Left renal pelvis (tissue), 4 donors: ENCODE measurements at regions not wholly inside any gene's neighbourhood (a gene's known extent, or its start where the extent isn't known, plus 50 kb on each side); places are given as distances from the start of the nearest gene placed in this dataset.

Experiments used
- DNase-seq, 4 donors: peaks; one replicate each; pipeline ENCODE4 v3.0.0-alpha.2; 2013; ENCODE audit warnings: low read depth in 4 of 4, low spot score in 3 of 4

DNA sequence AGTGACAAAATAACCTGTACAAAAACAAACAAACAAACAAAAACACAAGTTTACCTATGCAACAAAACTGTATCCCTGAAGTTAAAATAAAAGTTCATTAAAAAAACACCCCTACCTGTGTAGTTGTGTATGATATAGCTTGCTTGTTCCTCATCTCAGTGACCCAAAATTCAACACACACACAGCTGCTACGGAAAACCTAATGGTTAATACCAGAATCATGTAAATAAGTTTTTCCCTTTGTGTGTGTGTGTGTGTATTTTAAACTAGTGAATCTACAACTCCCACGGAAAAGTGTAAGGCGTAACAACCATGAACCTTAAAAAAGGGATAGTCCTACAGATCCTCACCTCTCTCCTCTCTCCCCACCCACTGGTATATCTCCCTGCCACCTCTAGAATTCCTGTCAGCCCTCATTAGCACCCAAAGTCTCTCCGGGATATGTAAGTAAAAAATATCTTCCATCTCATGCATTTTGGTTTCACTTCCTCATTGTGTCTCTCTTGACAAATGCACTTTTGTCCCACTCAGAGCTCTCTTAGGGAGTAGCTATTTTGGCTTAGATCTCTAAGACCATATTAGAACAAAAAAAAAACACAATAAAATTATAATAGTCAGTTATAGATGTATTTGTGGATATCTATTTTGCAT is 2236.5 kb downstream of the PCDH9 start:
- DNase-seq = no peak

DNA sequence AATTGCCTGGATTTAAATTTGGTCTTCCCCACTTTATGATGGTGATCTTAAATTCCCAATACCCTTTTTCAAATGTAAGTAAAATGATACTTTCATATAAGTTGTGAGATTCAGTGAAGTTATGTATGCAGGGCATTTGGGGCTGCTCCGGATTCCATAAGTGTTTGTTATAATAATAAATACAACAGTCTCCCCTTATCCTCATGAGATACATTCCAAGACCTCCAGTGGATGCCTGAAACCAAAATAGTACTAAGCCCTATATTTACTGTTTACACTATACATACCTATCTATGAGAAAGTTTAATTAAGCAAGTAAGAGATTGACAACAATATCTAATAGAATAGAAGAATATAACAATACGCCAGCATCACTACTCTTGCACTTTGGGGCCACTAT is 2237.8 kb downstream of the PCDH9 start:
- no peak for DNase-seq

DNA sequence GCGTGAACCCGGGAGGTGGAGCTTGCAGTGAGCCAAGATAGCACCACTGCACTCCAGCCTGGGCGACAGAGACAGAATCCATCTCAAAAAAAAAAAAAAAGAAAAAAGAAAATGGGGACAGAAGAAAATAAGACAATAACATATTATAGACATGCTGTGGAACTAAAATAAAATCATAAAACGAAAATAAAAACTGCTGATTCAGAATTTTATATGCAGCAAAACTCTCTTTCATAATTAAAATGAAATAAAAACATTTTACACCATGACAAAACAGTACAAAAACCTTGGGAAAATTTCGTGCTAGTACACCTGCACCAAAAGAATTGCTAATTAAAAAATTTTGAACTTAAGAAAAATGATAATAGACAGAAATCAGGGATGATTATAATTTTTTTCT is 2245.1 kb downstream of the PCDH9 start:
- DNase-seq = no peak

DNA sequence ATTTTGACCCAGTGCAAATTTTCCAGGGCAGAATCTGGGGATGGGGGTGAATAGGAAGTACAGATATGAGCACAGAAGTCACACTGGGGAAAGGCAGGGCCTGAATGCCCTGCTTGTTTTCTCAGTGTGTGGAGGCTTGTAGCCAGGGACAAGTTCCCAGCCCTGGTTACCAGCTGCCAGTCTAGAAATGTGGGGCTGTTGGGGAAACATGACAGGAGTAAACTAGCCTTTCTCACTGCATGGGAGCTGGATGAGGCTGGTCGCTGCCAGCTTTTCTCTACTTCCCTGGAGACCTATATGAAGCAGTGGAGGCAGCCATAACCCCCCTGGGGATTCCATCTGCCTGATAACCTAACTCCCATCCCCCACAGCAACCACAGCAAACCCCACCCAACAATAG is 2267.7 kb downstream of the PCDH9 start:
- no peak for DNase-seq

DNA sequence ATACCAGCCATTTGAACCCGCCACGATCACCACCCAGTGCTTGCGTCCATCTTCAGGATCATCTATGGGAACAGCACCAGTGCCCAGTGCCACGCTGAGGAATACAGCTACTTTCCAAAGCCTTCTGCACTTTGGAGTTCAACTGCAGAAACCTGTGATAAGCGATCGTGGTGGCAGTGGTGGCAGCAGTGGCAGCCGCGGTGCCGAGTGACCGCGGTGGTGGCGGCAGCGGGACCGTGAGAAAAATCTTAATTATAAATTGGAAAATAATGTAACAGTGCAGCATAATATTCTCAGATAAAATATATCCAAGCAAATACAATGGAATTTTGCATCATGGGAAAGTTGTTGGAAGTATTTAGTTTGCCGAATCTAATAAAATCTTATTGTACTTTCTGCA is 2270.9 kb downstream of the PCDH9 start:
- DNase-seq = no peak

DNA sequence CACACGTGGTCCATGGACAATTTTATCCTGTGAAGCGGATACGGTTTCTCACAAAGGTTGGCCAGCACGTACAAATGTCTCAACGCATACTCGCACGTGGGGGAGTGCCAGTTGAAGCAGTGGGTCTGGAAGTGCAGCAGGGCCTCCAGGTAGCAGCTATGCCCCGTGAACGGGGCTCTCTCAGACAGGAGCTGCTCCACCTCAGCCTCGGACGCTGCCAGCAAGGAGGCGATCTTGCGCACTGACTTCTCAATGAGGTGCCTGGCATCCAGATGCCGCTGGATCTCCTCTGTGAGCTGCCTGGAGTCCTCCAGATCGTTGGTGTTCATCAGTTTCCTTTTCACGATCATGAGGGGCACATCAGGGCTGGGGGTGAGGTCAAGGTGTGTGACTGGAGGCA is 2272.0 kb downstream of the PCDH9 start:
- no peak for DNase-seq

DNA sequence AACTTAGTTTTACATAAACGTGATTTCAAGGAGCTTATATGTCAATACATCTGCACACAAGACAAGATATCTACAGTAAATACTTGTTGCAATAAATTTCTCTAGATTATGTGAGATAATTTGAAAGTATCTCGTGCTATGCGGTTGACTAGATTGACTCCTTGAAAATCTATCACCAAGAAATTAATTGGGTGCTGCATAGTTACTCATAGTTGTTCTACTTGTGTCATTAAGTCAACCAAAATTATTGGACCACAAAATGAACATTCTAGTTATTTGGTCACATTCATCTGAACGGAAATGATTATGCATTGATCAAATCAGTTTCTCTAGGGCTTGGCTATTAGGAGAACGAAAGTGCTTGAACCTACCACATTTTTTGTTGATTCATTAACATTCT is 2291.5 kb downstream of the PCDH9 start:
- DNase-seq = no peak

DNA sequence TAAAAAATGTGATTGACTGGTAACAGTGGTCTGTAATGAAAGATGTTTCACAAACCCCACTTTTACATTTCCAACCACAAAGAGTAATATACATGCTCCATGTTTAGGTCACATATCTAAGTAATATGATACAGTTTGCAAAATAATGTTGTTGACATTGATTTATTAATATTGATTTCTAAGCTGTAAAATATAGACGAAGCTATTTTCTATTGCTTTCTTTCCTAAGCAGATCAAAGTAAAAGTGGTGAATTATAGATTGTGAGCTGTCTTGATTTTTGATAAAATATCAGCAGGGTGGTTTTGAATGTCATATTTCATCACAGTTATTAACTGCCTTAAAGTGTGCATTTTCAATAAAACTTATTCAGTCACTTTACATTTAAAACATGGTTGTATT is 2292.8 kb downstream of the PCDH9 start:
- DNase-seq = no peak

DNA sequence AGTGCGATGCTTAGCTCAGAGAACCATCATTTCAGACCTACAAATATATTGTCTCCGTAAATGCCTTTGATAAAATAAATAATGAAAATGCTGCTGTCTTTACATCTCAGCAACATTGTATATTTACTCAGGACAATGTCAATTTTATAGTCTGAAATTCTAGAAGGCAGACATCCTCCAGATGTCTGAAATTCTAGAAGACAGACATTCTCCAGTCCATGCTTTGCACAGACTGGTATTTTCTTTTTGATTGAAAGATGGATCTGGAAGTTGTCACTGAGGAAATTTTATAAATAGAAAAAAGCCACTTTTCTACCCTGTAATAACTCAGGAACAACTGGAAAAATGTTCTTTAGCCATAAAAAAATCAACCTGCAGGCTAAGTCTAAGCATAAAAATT is 2293.3 kb downstream of the PCDH9 start:
- DNase-seq = no peak

DNA sequence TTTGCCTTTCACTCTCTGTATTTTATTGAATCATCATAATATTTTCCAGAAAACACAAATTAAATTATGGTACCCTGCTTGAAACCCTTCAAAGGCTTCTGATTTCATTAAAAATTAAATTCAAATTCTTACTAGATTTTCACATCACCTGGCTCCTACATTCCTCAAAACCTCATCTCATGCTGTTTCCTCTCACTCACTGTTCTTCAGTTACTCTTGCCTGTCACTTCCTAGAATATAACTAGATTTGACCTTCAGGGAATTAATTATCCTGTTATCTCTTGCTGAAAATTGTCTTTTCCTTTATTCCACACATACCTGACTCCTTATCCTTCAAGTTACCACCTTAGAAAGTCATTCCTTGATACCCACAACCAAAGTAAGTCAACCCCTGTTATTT is 2294.7 kb downstream of the PCDH9 start:
- DNase-seq = no peak

DNA sequence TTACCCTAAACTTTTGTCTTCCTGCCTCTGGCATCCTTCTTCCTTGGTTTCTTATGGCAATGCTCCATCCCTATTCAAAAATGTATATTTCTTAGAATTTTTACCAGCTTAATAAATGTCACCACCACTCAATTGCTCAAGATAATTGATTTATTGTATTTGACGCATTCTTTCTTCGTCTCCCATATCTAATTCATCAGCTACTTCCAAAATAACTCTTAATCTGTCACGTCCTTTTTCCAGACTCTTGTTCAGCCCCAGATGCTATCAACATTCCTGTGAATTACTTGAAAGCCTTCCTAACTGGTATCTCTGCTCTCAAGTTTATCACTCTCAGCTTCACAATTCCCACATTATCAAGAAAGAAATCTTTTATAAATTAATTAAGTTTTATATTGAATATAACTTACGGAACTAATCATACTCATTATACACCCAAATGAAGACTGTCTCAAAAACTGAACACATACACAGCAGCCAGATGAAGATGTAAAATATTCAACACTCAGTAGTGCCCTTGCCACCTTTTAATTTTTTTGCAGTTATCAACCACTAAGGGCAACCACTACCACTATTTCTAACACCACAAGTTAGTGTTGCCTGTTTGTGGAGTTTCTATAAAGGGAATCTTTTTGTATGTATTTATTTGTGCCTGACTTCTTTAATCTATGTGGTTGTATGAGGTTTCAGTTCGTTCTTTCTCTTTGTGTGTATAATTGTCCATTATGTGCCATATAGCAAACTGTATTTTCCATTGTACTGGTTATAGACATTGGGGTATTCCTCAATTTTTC is 2295.4 kb downstream of the PCDH9 start:
- DNase-seq = no peak

DNA sequence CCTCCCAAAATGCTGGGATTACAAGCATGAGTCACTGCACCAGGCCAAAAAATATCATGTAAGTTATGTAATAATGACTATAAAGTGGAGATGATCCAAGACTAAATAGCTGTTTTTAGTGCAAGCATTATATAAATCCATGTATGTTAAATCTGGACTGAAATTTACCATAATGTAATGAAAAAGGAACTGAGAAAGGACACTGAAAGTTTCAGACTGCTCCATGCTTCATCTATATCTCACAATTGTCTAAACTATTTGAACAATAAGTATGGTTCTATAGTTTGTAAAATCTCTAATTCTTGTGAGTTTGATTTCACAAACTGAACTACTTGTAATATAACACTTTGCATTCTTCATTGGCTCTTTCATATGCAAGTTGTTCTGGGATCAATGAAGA is 2299.5 kb downstream of the PCDH9 start:
- no peak for DNase-seq

DNA sequence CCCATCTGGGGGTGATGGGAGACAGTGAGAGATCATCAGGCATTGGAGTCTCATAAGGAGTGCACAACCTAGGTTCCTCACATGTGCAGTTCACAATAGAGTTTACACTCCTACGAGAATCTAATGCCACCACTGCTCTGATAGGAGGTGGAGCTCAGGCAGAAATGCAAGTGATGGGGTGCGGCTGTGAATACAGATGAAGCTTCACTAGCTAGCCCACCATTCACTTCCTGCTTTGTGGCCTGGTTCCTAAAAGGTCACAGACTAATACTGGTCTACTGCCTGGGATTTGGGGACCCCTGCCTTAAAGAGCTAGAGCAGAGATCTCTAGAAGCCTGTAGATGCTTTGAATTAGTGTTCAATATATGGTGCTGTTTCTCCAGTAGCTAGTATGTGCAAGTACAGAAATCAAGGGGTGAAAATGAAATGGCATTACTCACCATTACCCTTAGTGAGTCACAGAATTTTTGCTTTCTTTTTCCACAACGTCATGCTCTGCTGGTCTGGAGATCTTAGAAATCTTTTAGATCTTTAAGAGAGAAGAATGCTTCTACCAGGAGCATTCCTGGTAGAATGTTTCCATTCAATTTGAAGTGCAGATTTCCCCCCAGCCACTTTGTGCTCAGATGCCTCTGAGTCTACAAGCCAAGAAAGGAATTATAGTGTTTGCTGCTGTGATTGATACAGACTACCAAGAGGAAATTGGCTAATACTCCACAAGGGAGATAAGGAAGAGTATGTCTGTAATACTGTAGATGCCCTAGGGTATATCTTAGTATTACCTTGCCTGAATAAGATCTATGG is 2301.2 kb downstream of the PCDH9 start:
- DNase-seq = no peak

DNA sequence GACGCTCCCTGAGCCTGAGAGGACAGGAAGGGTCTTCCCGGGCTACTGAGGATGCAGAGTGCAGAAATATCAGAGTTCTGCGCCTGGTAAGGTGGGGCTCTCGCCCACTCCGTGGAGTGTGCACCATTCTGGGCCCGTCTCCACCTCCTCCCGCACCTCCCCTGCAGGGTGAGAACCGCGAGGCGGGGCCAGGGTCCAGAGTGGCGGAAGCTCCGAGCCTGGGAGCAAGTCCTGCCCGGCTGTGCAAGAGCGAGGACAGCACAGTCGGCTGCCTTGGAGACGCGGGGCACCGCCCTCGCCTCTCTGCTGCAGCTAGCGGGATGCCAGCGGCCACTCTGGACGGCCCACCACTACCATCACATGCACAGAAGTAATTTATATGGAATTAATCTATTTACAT is 2304.4 kb downstream of the PCDH9 start:
- no peak for DNase-seq

DNA sequence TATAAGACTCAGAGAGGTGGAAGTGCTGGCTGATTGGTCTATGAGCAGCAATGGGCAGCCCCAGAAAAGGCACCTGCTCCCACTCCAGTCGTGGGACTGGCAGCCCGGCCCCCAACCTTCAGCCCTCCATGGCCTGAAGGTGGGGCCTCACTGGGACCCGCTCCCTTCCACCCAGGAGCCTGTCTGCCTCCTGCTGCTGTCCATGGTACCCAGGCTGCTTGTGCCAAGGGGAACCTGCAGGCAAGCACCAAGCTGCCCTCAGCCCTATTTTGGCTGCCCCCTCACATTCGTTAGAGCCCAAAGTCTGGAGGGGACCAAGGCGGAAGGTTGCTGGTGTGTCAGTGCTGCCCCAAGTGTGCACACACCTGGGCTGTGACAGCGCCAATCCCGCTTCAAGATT is 2304.9 kb downstream of the PCDH9 start:
- no peak for DNase-seq

DNA sequence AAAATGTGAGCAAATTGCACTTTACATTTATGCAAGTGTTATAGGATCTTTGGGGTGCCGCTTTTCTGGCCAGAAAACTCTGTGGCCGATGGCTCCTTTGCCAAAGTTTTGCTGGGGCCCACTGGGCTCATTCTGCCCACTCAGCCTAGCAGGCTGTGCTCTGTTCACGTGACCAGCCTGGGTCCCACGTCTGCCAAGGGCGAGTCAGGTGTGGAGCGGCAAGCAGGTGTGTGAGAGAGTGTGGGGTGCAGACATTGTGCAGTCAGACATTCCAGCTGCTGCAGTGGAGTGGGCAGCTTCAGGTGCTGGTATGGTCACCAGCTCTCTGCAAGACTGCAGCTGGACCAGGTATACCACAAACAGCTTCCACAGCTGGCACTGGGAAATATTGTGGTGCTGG is 2305.7 kb downstream of the PCDH9 start:
- DNase-seq = no peak

DNA sequence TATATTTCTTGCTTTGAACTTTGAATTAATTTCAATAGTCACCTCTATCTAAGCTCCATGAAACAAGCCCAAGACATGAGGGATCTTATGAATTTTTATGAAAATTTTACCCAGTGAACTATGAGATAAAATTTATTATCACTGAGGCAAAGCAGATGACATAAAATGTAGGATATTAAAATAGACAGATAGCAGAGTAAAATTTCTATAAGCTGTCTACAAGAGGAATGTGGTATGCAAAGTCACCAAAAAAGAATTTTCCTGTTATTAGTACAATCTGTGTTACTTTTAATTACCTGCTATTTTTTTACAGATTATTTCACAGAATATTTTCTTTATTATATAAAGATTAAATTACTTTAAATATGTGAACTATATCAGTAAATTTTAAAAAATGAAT is 2312.6 kb downstream of the PCDH9 start:
- no peak for DNase-seq

DNA sequence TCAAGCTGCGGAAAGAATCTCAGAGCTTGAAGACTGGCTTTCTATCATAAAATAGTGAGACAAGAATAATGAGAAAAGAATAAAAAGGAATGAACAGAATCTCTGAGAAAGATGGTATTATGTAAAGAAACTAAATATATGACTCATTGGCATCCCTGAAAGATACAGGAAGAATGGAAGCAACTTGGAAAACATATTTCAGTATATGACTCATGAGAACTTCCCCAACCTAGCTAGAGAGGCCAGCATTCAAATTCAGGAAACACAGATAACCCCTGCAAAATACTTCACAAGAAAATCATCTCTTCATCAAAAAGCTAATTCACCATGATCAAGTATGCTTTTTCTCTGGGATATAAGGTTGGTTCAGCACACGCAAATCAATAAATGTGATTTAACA is 2318.0 kb downstream of the PCDH9 start:
- no peak for DNase-seq

DNA sequence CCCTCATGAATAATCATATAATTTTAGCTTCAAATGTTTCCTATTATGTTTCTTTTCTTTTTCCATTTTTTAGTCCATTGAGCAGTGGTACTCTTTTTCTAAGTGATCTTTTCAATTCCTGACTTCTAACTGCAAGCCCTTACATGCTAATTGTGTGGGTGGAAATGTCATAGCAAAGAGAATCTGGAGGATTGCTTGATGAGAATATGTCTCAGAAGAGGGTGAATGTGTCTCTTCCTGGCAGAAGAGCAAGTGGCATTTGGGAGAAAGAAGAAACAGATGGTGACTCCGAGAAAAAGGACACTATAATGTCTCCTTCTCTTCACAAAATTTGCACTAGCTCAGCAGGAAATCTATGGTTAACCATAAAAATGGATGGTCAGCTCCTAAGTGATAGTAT is 2320.0 kb downstream of the PCDH9 start:
- no peak for DNase-seq

DNA sequence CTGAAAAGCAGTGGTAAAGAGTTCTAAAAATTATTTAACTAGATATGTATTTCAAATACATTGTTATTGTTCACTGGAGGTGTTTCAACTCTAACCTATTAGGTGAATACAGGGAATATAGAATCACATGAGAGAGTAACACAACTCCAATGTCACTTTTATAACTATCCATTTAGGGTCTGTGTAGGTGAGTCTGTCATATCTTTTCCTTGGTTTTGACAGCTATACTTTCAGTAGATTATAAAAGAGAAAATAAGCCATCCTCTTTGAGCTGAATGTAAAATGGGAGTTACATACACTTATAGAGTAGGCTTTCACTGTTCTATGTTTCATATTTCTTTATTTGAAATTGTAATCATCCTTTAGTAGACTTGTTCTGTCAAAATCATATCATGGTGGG is 2321.0 kb downstream of the PCDH9 start:
- no peak for DNase-seq

DNA sequence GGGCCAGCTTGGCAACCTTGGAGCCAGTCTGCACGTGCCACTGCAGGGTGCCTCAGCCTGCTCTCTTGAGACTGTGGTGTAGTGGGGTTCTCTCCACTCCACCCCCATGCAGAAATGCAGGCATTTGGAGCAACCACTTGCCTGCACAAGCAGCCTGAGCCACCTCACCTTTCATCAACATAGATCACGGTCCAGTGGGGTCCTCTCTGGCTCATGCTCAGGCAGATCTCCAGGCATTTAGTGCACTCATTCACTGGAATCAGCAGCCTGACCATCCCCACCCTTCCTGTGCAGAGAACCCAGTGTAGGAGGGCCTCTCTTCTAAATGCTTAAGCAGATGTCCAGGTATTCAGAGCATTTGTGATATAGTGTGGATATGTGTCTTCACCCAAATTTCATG is 2330.1 kb downstream of the PCDH9 start:
- DNase-seq = no peak

DNA sequence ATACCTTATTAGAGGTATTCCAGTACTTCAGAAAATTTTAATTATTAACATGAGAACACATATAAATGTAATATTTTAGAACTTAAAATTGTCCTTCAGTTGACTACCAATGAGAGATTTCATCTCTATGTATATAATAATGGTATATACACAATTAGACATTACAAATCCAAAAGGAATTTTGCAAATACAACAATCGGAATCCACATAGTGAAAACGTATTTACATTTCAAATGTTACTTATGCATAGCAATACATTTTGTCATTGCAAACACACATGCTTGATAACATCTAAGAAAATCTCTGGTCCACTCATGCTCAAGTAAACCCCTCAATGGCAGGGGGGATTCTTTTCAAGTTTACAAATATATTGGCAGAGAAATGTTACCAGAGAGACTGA is 2345.2 kb downstream of the PCDH9 start:
- DNase-seq = no peak
